ENCODE measurements at regions not wholly inside any gene's neighbourhood (a gene's known extent, or its start where the extent isn't known, plus 50 kb on each side); places are given as distances from the start of the nearest gene placed in this dataset.

GRCh38 chr5:18811661-18812060 lies 1176.3 kb downstream of the CDH18 start:
- intact Hi-C loops (cut with DNase I) = no loop called here
- DNase-seq = peak in 21 of 42 donors; percentile 8 to 67 (median 18)

GRCh38 chr5:18828351-18828750 lies 1159.6 kb downstream of the CDH18 start:
- DNase-seq = no peak
- intact Hi-C loops (cut with DNase I) = no loop called here

- intact Hi-C loops (cut with DNase I) = no loop called here
These were observed 1158.5 kb downstream of the CDH18 start for GRCh38 chr5:18829539-18829938.

DNA sequence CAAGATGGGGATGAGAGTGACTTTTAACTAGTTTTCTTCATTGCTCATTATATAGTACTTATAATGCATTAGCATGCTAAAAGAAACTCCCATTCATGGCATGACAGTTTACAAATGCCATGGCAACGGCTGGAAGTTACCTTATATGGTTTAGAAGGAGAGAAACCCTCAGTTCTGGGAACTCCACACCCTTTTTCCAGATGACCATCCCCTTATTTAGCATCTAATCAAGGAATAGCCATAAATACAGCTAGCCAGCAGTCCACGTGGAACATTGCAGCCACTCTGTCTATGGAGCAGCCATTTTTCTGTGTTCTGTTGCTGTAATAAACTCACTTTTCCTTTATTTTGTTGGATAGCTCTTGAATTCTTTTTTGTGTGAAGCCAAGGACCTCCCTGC lies 1137.8 kb downstream of the CDH18 start:
- no peak for DNase-seq
- intact Hi-C loops (cut with DNase I) = no loop called here

More at GRCh38 chr5:18829539-18829938, 1158.5 kb downstream of the CDH18 start:
- no peak for DNase-seq

GRCh38 chr5:18872978-18873377 lies 1115.0 kb downstream of the CDH18 start:
- intact Hi-C loops (cut with DNase I) = no loop called here

DNA sequence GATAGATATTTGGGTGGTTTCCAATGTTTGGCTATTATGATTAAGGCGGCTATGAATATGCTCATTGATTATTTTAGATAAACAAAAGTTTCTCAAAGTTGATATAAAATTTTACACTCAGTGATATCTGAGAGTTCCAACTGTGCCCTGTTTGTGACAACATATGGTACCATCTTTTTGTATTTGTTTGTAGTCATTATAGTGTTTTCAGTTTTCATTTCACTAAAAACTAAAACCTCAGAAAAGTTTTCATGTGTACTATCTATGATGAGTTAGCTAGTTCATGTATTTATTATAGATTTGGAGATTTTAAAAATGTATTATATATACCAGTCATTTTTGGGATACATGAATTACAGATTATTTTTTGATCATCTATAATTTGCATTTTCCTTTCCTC lies 1111.4 kb downstream of the CDH18 start:
- intact Hi-C loops (cut with DNase I) = no loop called here
- no peak for DNase-seq

More at GRCh38 chr5:18872978-18873377, 1115.0 kb downstream of the CDH18 start:
- DNase-seq = no peak

- intact Hi-C loops (cut with DNase I) = no loop called here
- DNase-seq = no peak
These were observed 1106.4 kb downstream of the CDH18 start for GRCh38 chr5:18881615-18882014.

- intact Hi-C loops (cut with DNase I) = no loop called here
- DNase-seq = no peak
These were observed 1105.8 kb downstream of the CDH18 start for GRCh38 chr5:18882154-18882553.

DNA sequence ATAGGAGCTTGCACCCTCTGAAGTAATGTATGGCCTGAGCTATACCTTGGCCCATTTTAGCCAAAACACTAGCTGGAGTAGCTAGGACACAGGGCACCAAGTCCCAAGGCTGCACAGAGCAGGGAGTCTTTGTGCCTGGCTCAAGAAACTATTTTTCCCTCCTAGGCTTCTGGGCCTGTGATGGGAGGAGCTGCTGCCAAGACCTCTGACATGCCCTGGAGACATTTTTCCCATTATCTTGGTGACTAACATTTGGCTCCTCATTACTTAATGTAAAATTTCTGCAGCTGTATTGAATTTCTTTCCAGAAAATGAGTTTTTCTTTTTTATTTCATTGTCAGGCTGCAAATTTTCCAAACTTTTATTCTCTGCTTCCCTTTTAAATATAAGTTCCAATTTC lies 1099.2 kb downstream of the CDH18 start:
- intact Hi-C loops (cut with DNase I) = no loop called here
- no peak for DNase-seq

DNA sequence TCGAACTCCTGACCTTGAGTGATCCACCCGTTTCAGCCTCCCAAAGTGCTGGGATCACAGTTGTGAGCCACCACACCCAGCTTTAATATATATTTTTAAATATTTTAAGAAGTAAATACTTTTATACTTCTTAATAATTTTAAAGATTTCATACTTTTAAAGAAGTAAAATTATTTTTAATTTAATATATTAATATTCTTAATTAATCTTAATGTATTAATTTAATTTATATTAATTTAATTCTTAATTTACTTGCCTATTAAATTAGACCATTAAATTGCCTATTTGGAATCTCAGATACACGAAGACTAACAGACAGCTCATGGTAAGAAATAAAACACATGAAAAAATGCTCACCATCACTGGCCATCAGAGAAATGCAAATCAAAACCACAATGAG lies 1087.4 kb downstream of the CDH18 start:
- intact Hi-C loops (cut with DNase I) = no loop called here
- no peak for DNase-seq

- intact Hi-C loops (cut with DNase I) = no loop called here
- no peak for DNase-seq
These were observed 1067.0 kb downstream of the CDH18 start for GRCh38 chr5:18920966-18921365.

GRCh38 chr5:18932081-18932480 lies 1055.9 kb downstream of the CDH18 start:
- DNase-seq = no peak
- intact Hi-C loops (cut with DNase I) = no loop called here

- intact Hi-C loops (cut with DNase I) = no loop called here
- DNase-seq = no peak
These were observed 1043.2 kb downstream of the CDH18 start for GRCh38 chr5:18944771-18945170.

- DNase-seq = no peak
- intact Hi-C loops (cut with DNase I) = no loop called here
These were observed 1033.8 kb downstream of the CDH18 start for GRCh38 chr5:18954239-18954638.

- no peak for DNase-seq
- intact Hi-C loops (cut with DNase I) = no loop called here
These were observed 1028.5 kb downstream of the CDH18 start for GRCh38 chr5:18959535-18959934.

- intact Hi-C loops (cut with DNase I) = no loop called here
- no peak for DNase-seq
These were observed 1026.8 kb downstream of the CDH18 start for GRCh38 chr5:18961234-18961633.

- no peak for DNase-seq
- intact Hi-C loops (cut with DNase I) = no loop called here
These were observed 1022.1 kb downstream of the CDH18 start for GRCh38 chr5:18965893-18966292.

GRCh38 chr5:18967637-18968036 lies 1020.4 kb downstream of the CDH18 start:
- no peak for DNase-seq
- intact Hi-C loops (cut with DNase I) = no loop called here

DNA sequence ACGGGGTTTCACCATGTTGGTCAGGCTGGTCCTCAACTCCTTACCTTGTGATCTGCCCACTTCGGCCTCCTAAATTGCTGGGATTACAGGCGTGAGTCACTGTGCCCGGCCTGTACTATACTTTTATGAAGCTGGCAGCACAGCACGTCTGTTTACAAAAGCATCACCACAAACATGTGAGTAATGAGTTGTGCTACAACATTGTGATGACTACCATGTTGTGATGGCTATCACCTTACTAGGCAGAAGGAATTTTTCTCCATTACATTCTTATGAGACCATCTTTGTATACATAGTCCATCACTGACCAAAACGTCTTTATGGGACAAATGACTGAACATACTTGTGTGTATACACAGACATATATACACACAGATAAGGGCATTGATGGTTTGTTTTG lies 1019.0 kb downstream of the CDH18 start:
- DNase-seq = no peak
- intact Hi-C loops (cut with DNase I) = no loop called here

DNA sequence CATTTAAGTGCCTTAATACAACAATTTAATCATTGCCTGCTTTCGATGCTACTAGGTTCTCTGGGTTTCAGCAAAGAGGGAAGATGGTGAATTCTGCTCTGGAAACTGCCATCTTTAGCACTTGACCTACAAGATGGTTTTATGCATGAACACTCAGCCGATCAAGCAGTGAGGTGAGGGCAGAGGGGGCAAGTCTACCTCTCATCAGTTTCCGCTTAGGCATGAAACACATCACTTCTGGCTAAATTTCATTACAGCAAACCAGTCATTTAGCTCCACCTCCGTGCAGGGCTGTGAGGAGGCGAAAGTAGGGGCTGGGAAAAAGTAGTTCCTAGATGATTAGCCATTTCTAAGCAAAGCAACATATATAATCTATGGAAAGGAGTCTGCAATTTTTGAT lies 1018.0 kb downstream of the CDH18 start:
- DNase-seq = no peak
- intact Hi-C loops (cut with DNase I) = no loop called here

DNA sequence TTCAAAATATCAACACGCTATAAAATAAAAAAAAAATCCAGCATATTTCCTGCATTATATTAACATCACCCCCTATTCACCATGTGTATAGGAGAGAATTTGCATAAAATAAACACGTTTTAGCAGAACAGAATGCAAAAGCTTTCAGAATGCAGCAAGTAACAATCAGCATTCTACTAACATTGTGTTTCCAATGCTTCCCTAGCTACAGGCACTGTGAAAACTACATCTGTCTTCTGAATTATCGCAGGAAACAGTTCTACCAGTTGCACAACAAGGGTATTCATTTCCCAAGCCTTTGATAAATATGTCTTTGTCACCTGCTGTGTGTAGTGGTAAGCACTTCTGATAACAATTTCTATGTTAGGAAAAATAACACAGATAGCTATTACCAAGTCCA lies 1015.8 kb downstream of the CDH18 start:
- no peak for DNase-seq
- intact Hi-C loops (cut with DNase I) = no loop called here

- intact Hi-C loops (cut with DNase I) = no loop called here
- no peak for DNase-seq
These were observed 1012.4 kb downstream of the CDH18 start for GRCh38 chr5:18975624-18976023.

All from head of caudate nucleus (tissue), 42 donors.